Activated effector memory CD4-positive, alpha-beta T cell treated with anti-CD3 and anti-CD28 coated beads, Interleukin-2, amount 50 U/mL, for 16 hours (primary cell): ENCODE measurements at regions not wholly inside any gene's neighbourhood (a gene's known extent, or its start where the extent isn't known, plus 50 kb on each side); places are given as distances from the start of the nearest gene placed in this dataset.

Source experiments
- DNase-seq: peaks from one replicate; pipeline ENCODE4 v3.0.0-alpha.2; 2020

DNA sequence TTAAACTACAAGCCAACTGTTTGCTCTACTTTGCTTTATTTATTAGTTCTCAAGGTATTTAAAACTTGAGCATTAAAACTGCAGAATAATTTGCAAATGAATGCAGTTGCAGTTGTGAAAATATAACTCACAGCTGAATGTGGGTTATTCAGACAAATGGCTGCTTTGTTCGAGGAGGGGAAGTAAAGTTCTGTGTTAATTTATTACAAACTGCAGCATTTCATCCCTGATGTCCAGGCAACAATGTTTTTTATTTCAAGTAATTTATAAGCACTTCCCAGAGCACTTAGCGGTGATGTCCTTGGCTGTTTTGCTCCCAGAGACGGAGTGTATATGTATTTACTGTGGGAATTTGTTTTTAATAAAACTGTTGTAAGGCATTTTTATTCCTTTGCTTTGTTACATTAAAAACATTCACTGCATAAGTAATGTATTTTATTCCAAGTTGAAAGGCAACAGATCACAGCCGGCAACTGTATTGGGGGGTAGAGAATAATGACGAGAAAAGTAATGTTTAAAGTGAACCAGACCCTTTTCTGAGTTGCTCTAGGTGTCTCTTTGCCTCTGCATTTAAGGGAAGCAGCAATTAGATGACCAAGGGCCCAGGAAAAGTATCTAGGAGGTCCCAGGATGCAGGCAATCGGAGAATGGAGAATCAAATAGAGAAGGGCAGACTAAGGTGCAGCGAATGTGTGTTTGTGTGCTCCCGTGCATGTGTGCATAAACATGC, 291.2 kb upstream of the SALL1 start:
- DNase-seq = no peak

DNA sequence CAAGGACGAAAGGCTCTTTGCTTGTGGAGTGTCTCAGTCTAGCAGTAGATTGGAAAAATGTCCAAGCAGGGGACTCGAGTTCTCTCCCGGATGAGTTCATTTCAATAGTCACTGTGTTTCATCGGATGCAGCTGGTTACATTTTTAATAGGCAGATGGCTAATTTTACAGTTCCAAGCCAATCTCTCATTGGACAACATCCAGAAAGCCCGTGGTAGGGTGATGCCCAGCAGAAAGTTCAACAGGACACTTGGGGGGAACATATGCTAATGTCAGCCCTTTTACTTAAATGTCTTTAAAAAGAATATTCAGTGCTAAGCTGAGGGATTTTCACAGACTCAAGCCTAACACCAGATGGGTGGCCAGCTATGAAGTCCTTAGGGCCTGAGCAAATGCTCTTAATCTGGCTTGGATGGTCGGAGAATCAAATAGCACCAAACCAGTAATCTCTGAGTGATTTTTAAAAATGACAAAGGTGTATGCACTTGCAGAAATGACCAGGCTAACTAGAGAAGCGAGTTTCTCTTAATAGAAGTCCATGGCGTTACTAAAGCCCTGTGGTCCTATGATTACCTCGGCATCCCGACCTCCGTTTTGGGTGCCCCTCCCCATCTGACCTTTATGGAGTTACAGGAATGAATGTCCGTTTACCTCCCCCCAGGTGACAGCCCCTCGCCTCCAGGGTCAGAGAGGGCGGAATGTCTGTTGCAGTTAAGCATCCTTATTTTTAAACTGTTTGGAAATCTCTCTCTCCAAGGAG, 289.2 kb upstream of the SALL1 start:
- no peak for DNase-seq

DNA sequence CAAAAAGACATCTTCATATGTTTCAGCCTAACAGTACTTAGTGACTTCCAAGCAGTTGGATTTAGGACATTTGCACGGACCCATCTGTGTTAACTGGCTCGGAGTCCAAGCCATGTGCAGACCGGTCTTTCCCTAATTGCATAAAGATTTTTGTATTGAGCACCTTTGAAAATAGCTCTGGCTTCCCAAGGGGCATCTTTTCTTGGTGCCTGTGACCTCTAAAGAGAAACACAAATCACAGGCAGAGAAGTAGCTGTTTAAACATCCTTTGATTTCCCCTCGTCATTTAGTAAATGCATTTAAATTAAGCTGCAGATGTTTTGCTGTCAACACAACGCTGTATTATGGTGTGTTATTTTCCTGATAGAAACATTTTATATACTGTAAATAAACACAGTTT, 288.2 kb upstream of the SALL1 start:
- no peak for DNase-seq

DNA sequence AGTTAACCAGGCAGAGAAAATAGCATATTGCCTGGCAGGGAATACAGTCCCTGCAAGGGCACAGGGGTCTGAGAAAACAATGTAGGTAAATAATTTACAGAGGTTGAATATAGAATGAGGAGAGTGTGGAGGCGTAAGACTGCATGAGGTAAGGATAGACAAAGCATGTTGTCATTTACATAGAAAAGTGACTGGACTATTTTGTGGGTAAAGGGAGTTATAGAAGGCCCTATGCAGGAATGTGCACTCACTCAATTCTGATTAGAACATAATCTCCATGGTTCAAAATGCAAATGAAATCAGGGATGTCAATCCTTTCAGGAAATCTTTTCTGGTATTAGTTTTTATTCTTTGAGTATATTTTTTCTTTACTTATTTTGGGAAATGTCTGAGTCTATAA, 285.7 kb upstream of the SALL1 start:
- no peak for DNase-seq

DNA sequence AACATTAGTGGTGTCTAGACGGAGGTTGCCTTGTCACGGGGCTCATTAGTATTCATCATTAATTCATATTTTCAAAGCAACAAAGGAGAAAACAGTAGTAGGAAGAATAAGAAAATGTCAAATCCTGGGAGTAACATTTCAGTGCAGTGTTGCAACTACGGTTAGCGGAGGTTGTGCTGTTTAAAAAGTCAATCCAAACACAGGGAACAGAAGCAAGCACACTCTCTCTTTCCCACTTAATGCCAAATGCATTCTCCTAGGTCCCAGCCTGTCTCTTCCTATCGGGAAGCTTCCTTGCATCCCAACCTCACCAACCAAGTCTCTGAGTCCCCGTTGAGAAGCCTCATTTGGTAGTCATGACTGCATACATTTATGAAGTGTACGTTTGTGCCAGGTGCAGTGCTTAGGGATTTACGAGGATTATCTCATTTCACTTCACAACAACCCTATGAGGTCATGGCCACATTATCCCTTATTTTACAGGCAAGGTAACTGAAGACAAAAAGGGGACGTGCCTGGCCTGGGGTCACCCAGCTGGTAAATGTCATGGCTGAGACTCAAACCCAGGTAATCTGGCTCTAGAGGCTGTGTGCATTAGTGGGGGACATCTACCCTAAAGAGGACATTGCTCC, 283.6 kb upstream of the SALL1 start:
- no peak for DNase-seq

GRCh38 chr16:51433599-51433998, 282.5 kb upstream of the SALL1 start:
- DNase-seq = no peak

GRCh38 chr16:51431517-51432241, 280.6 kb upstream of the SALL1 start:
- no peak for DNase-seq

DNA sequence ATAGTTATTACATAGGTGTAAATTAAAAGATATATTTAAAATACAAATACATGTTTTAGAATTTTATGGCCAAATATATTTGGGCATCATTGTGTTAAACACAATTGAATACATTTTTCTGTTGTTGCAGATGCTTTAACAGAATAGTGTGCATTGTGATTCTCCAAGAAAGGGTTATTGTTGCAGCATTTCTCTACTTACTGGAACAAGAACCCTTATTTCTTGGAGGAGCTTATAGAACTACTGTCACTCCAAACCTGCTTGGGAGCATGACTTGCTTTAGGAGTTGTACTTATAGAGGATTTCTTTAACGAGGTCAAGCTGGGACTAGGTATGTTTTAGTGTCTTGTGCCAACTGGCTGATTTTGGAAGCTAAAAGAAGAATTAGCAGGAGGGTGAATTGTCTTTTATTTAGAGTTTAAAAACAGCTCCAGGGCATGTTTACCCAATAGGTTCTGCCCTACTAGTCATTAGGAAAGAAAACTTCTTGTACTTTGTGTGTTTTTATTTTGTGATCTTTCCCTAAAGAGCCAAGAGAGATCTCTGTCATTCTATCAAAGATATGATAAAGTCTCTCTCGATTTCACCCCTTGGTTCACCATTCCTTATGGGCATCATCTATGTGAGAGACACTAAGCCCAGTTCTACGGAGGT, 279.8 kb upstream of the SALL1 start:
- DNase-seq = no peak

DNA sequence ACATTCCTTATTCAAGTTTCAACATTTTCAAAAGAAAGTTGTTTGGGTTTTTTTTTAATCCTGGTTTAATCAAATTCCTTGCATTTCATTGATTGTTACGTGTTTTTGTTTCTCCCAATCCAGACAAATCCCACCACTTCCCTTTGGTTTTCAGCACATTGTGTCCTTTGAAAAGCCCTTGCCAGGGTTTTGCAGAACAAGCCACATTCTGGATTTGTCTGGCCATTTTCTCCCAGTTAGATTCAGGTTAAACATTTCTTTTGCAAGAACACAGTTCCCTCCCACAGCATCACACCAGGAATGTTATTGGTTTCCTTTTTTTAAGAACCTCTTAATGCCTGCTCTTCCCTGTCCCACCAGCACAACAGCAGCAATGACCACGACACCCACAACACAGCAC, 278.0 kb upstream of the SALL1 start:
- no peak for DNase-seq

DNA sequence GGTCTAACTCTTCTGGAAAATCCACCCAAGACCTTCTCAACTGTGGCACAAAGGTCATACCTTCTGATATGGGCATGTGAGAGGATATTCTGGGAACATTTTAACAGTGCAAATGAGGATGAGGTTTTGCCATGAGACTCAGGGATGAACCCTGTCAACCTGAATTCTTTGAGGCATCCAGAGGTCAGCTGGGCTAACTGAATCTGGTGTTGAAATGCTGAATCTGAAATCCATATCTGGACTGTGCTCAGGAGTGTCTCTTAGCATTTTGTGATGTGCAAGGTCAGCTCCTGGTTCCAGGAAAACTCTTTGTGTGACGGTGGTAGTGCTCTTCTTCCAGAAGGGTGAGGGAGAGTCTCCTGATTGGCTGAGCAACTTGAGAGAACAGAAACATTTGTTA, 276.0 kb upstream of the SALL1 start:
- DNase-seq = no peak

GRCh38 chr16:51426276-51426675, 275.2 kb upstream of the SALL1 start:
- DNase-seq = no peak

DNA sequence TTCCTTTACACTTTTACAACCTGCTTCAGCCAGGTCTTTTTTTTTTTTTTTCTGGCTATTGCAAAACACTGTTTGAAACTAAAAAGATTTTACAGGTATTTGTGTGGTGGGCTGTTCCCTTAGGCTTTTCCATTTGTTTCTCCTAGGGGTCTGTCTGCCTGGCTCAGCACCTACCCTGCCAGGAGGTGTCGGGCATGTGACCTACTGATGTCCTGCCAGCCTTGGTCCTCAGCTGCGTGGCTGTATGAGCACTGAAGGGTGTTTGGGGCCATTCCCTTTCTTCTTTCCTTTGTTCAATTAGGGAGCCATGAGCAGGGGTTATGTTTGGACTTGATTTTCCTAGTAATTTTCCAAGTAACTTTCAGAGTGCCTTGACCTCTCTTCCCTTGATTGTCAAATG, 269.2 kb upstream of the SALL1 start:
- no peak for DNase-seq

- no peak for DNase-seq
Measured at GRCh38 chr16:51419768-51420167, 268.7 kb upstream of the SALL1 start.

DNA sequence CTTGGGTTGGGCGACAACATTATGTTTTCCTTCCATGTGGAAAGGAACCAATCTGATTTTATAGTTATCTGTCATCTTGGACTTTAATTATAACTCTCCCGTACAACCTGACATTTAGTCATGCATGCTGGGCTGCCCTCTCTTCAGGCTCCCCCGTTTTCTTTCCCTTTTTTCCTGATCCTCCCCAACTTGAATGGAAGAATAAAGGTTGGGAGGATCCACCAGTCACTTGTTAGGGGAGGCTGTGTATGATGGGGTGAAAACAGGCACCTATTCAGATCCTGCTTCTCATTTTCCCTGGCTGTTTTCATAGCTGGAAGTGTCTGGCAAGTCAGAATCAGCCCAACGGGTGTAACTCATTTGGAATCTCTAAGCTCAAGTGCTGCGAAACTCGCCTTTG, 267.2 kb upstream of the SALL1 start:
- DNase-seq = no peak

- no peak for DNase-seq
Measured at GRCh38 chr16:51416926-51417325, 265.9 kb upstream of the SALL1 start.

- no peak for DNase-seq
Measured at GRCh38 chr16:51410125-51410524, 259.1 kb upstream of the SALL1 start.

GRCh38 chr16:51409001-51409675, 258.1 kb upstream of the SALL1 start:
- DNase-seq = no peak

DNA sequence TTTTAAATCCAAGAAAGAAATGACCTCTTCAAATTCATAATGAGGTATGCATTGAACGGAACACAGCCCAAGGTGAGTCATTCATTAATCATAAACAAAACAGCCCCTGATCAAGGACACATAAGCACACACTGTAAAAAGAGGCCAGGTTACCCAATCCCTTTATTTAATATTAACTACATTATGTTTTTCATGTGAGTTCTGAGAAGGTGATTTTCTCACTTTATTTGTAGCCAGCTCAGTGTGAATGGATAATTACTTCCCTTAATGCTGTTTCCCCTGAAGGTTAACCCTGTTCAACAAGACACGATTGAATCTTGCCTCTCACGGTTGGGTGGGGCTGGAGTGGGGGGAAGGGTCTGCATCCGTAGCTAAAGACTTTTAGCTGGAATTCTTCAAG, 257.3 kb upstream of the SALL1 start:
- DNase-seq = no peak

- no peak for DNase-seq
Measured at GRCh38 chr16:51407921-51408320, 256.9 kb upstream of the SALL1 start.

DNA sequence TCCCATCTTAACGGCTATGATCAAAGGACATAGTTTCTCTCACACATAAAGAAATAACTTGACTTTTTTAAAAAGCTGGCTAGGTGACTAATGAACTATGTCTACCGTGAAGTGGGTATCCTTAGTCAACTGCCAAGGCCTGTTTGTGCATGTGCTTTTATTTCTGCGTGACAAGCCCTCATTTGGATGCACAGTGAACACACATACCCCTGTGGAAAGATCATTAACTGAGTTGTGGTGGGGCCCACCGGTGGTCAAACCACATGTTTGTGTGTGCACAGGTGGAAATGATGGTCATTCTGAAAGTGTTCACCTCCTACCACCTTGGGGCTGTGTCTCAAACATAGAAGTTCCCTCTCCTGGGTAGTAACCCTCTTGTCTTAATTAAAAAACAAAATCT, 256.1 kb upstream of the SALL1 start:
- DNase-seq = no peak

GRCh38 chr16:51405361-51405760, 254.3 kb upstream of the SALL1 start:
- DNase-seq = no peak

DNA sequence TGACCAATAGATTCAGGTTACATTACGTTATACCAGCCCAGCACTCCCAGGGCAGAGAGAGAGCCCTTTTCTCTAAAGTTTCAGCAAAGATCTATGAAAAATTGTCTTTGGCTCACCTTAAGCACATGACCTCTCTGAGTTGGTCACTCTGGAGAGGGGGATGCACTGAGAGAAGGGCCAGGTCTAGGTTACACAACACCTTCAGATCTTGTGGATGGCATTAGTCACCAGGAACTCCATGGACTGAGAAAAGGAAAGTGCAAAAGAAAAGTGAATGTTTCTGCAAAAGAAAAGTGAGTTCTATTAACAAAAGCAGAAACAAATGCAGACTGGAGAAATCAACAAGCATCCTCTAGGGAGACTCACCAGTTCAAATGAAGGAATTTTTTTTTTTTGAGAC, 253.3 kb upstream of the SALL1 start:
- no peak for DNase-seq
